HuH-7.5 (cell line): ENCODE measurements at regions not wholly inside any gene's neighbourhood (a gene's known extent, or its start where the extent isn't known, plus 50 kb on each side); places are given as distances from the start of the nearest gene placed in this dataset.

Source experiments
- DNase-seq: peaks from one replicate; pipeline ENCODE4 v3.0.0; 2011; ENCODE audit warnings: low spot score

GRCh38 chr20:57918551-57918950 lies 208.7 kb upstream of the PMEPA1 start:
- no peak for DNase-seq

- no peak for DNase-seq
These were observed 204.4 kb upstream of the PMEPA1 start for GRCh38 chr20:57914205-57914604.

DNA sequence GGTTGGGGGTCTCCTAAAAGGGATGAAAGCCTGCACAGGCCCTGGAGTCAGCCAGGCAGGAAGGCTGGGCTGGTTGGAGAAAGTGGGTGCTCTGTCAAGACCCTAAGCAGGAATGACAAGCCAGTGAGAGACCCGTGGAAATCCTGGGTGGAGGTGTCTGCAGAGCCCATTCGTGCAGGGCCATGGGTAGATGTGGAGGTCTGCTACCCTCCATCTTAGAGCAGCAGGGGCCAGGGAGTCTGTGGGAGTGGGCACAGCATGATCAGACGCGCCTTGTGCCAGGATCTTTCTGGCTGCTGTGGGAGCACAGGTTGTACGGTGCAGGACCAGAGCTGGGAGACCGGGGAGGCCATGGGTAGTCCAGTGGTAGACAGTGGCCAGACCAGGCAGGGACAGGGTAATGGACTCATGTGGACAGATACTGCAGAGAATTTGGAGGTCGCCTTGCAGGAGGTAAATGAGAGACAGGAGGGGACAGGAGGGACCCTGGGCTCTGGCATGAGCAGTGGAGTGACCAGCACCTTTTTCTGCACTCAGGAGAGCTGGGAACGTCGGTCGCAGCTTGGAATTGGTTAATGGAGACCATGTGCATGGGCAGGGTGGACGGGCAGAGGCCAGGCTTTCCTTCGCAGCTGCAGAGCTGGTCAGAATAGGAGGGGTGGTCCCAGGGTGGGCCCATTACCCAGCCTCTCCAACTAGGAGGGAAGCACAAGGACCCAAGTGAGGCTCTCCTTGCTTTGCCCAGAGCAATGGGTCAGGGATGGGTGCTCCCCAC lies 203.5 kb upstream of the PMEPA1 start:
- DNase-seq = no peak

- no peak for DNase-seq
These were observed 202.4 kb upstream of the PMEPA1 start for GRCh38 chr20:57912227-57912582.

DNA sequence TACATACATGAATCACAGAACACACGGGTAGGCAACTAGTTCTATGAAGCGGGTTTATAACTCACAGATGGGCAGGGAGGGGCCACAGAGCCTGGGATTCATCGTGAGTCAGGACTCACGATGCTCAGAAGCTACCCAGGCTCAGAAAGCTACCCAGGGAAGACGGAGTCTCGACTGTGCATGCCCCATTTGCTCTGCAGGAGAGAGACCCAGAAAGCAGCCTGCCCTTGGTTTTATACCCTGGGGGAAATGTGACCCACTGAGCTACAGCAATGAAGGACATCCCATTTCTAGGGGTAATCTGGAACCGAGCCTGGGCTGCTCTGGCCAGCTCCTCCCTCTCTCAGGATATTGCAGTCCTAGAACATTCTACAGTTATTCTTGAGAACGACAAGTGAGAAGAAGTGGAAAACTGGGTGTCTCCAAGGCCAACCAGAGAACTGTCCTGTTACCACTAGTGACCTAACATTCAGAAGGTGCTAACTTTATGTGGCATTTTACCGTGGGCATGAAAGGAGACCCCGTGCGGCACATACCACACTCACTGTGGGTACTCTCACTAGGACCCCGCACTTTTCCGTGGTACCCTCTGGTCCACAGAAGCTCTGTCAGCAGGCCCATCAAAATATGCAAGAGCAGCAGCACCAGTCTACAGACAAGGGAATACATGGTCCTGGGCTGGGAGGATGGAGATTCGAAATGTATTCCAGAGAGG lies 201.9 kb upstream of the PMEPA1 start:
- no peak for DNase-seq

- no peak for DNase-seq
These were observed 200.9 kb upstream of the PMEPA1 start for GRCh38 chr20:57910716-57911115.

DNA sequence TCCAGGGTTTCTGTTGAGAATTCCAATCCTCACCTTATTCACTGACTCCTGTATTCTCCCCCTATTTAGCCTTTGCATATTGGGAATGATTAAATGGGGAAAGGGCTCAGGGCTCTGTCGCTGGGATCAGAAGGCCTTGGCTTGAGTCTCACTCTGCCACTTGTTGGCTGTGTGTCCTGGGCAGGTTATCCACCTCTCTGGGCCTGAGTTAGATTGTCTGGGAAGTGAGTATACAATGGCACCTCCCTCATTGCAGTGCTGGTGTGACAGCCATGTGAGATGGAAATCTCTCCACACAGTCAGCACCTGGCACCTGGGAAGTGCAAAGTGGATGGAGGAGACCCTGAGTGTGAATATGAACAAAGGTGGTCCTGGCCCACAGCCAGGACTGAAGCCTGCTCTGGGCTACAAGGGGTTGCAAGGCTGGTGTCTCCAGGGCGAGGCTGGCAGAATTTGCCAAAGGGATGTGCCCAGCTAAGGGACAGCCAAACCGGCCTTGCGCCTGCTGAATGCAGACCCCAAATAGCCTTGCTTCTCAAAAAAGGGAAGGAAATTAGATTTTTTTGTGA lies 200.0 kb upstream of the PMEPA1 start:
- no peak for DNase-seq

DNA sequence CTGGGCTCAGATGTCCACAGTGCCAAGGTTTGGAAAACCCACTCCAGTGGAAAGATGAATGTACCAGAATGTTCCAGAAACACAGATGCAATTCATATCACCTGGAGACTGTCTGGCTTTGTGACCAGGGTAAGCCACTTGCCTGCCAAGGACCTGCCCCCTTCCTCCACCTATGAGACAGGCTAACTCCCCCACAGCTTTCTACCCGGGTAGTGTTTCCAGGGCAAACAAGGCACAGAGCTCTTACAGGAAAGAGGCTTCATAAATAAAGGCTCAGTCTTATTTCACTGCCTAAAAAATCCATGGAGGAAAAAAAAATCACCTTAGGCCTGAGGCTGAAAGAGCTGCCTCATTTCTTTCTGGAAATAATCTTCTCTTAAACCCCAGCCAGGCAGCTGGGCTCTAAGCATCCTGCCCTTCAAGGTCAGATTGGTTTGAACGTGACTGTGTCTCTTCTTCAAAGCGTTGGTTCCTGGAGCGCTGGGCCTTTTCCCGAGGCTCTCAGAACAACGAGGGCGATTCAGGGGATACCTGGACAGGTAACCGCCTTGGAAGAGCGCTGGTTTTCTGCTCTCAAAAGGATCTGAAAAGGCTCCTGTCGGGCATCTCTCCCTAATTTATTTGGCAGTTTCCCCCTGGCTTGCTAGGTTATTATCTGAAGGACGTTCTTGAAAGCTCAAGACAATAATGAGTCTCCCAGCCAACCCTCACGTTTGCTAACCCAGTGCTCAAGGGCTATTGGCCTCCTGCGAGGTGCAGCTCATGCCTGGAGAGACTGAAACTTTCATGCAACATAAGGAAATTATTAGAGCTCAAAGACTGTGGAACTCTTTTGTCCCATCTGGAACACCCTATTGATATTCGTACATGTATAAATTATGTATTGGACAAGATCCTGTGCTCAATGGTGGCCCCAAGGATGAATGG lies 199.2 kb upstream of the PMEPA1 start:
- DNase-seq = no peak

DNA sequence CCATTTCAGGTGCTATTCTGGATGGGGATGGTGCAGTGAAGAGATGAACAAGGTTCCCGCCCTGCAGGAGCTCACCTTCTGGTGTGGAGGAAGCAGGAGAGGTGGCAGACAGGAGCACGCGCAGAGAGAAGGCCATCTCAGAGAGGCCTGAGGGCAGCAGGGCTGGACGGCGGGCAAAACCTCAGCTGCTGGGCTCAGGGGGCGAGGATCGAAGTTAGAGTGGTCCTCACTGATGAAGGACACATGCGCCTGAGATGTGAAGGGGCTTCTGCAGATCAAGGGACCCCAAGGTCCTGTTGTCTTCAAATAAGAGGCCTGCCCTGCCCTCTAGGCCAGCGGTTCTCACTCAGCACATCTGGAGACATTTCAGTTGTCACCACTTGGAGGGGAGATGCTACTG lies 198.4 kb upstream of the PMEPA1 start:
- DNase-seq = no peak

DNA sequence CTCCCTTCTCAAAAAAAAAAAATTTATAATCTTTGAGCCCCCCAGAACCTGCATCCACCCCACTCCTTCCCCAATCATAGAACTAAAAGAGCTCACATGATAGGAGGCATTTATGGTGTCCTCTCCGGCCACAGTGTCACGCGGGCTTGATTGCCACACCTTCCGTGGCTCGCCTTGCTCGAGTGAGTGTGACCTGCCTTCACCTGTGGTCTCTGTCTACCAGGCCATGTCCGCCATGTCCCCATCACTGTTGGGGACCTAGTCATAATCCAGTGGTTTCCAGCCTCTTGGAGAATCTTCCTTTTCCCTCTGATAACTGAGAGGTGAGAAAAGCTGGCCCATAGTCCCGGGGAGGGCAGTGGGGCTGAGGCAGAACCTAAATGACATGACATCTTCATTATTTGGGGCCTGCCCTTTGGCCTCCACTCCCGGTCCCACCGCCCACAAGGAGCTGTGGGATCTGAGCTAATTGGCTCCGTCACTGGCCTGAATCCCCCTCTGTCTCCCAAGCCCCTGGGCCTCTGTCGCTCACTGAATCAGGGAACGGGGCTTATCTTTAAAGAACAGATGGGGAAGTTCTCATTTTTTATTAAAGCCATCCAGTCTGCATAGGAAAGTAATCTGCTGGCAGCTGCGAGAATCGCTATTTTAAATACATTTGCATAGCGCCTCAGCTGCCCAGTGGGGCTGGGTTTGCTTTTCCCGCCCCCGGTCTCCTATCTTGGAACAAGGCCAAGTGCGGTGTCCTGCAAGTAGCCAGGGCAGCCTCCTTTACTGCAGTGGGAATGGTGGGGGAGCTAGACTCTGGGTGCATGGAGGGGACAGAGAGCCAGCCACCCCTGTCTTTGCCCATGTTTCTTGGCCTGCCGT lies 197.6 kb upstream of the PMEPA1 start:
- DNase-seq = no peak

DNA sequence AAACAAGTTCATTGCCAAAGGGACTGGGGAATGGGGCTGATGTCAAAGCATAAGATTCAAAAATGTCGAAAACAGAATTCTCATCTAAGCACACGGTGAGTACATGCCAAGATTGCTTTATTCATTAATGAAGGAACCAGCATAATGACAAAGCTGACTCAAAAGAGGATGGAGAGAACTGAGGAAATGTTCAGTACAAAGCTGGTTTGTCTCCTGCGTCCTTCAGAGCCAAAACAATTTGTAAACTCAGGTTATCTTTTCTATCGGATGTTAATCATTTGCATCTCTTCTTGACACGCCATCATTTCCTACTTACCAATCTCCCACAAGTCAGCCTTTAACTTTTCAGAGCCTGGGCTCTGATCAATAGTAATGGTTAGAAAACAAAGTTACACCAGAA lies 195.6 kb upstream of the PMEPA1 start:
- DNase-seq = no peak

GRCh38 chr20:57904314-57905105 lies 194.7 kb upstream of the PMEPA1 start:
- DNase-seq = no peak

- no peak for DNase-seq
These were observed 192.7 kb upstream of the PMEPA1 start for GRCh38 chr20:57902473-57902872.

GRCh38 chr20:57901526-57901925 lies 191.7 kb upstream of the PMEPA1 start:
- DNase-seq = no peak

GRCh38 chr20:57900226-57900905 lies 190.6 kb upstream of the PMEPA1 start:
- DNase-seq = no peak

DNA sequence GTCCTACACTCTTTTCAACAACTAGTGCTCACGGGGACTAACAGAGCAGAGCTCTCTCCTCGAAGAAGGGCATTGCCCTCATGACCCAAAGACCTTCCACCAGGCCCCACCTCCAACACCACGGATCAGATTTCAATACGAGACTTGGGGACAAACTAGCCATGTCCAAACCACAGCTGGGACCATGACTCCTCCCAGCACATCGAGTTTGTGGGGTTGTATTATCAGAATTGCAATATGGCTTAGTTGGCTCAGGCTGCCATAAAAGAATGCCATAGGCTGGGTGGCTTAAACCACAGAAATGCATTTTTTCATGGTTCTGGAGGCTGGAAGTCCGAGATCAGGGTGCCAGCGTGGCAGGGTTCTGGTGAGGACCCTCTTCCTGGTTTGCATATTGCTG lies 189.7 kb upstream of the PMEPA1 start:
- DNase-seq = no peak

GRCh38 chr20:57898332-57898731 lies 188.5 kb upstream of the PMEPA1 start:
- DNase-seq = no peak

GRCh38 chr20:57897891-57898290 lies 188.1 kb upstream of the PMEPA1 start:
- no peak for DNase-seq

- DNase-seq = no peak
These were observed 187.5 kb upstream of the PMEPA1 start for GRCh38 chr20:57897156-57897874.
